ENCODE measurements at regions not wholly inside any gene's neighbourhood (a gene's known extent, or its start where the extent isn't known, plus 50 kb on each side); places are given as distances from the start of the nearest gene placed in this dataset.

DNA sequence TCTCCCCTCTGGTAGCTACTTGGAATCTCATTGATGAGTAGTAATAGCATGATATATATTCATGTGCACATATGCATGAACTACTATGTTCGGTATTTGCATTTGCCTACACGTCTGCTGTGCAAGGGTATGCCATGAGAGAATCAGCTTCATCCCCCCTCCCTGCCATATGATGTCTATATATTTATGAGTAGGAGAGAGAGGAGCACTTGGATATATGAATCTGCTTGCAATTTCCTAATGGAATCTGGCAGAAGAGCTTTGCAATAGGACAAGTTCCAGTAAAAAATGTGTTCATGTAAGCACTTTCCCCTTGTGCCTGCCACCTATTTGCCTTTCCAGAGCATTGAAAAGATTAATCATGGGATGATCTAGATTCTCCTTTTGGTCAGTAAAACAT is 76.2 kb upstream of the BACH2 start (continued):
- TF ChIP-seq MXI1 (IDR thresholded peaks at IDR 0.05; ENCODE audit: low read depth, low read length) = no peak
- TF ChIP-seq, protein P1, sequence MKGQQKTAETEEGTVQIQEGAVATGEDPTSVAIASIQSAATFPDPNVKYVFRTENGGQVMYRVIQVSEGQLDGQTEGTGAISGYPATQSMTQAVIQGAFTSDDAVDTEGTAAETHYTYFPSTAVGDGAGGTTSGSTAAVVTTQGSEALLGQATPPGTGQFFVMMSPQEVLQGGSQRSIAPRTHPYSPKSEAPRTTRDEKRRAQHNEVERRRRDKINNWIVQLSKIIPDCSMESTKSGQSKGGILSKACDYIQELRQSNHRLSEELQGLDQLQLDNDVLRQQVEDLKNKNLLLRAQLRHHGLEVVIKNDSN (IDR thresholded peaks at IDR 0.05; ENCODE audit: borderline replicate concordance, low read depth) = no peak
- TF ChIP-seq, protein P2, sequence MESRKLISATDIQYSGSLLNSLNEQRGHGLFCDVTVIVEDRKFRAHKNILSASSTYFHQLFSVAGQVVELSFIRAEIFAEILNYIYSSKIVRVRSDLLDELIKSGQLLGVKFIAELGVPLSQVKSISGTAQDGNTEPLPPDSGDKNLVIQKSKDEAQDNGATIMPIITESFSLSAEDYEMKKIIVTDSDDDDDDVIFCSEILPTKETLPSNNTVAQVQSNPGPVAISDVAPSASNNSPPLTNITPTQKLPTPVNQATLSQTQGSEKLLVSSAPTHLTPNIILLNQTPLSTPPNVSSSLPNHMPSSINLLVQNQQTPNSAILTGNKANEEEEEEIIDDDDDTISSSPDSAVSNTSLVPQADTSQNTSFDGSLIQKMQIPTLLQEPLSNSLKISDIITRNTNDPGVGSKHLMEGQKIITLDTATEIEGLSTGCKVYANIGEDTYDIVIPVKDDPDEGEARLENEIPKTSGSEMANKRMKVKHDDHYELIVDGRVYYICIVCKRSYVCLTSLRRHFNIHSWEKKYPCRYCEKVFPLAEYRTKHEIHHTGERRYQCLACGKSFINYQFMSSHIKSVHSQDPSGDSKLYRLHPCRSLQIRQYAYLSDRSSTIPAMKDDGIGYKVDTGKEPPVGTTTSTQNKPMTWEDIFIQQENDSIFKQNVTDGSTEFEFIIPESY (IDR thresholded peaks at IDR 0.05; ENCODE audit: borderline replicate concordance, low read depth) = no peak
- TF ChIP-seq NRF1 (IDR thresholded peaks at IDR 0.05; ENCODE audit: low read depth, low read length) = no peak

DNA sequence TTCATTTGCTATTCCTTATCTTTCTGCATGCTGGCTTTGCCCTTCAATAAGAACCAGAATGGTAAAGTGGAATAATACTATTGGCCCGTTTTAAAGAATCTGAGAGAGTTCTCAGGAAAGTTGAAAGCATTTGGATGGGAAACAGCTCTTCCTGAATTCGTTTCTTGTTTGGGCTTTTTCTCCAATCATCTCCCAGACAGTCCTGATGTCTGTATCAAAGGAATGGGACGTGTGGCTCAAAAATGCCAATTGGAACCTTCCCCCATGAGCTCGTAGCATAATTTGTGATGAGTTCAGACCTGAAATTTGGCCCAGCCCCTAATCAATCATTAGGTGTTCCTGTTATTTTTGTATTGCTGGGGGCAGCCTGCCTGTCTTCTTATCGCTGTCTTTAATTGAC is 75.8 kb upstream of the BACH2 start:
- POLR2A ChIA-PET = no interaction called here
- H3K27me3 ChIP-seq (ENCODE audit: insufficient read depth) = no peaks in the 10 kb centered on the region
- no peak for DNase-seq
- TF ChIP-seq FOXJ3 (CRISPR knock-in tag; IDR thresholded peaks at IDR 0.05) (no peak), JUND (IDR thresholded peaks at IDR 0.05) (no peak), GABPA (IDR thresholded peaks at IDR 0.05; ENCODE audit: low read depth) (no peak), GATA2 (CRISPR knock-in tag; IDR thresholded peaks at IDR 0.05) (no peak), EZH2phosphoT487 (IDR thresholded peaks at IDR 0.05; ENCODE audit: borderline replicate concordance, low read depth) (no peak)
- TF ChIP-seq, protein P3, sequence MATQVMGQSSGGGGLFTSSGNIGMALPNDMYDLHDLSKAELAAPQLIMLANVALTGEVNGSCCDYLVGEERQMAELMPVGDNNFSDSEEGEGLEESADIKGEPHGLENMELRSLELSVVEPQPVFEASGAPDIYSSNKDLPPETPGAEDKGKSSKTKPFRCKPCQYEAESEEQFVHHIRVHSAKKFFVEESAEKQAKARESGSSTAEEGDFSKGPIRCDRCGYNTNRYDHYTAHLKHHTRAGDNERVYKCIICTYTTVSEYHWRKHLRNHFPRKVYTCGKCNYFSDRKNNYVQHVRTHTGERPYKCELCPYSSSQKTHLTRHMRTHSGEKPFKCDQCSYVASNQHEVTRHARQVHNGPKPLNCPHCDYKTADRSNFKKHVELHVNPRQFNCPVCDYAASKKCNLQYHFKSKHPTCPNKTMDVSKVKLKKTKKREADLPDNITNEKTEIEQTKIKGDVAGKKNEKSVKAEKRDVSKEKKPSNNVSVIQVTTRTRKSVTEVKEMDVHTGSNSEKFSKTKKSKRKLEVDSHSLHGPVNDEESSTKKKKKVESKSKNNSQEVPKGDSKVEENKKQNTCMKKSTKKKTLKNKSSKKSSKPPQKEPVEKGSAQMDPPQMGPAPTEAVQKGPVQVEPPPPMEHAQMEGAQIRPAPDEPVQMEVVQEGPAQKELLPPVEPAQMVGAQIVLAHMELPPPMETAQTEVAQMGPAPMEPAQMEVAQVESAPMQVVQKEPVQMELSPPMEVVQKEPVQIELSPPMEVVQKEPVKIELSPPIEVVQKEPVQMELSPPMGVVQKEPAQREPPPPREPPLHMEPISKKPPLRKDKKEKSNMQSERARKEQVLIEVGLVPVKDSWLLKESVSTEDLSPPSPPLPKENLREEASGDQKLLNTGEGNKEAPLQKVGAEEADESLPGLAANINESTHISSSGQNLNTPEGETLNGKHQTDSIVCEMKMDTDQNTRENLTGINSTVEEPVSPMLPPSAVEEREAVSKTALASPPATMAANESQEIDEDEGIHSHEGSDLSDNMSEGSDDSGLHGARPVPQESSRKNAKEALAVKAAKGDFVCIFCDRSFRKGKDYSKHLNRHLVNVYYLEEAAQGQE (IDR thresholded peaks at IDR 0.05; ENCODE audit: low read depth, low read length) = no peak
- no peaks in the 10 kb centered on the region for H3K36me3 ChIP-seq (replicated peaks in 1 of 2; ENCODE audit: control insufficient read depth in 1 of 2, insufficient read depth in 2 of 2, low read length in 1 of 2)
- H3K9me2 ChIP-seq = no peaks in the 10 kb centered on the region
- peaks cover 2 to 4% of the 10 kb centered on the region in 2 experiments; a peak in 3 of 4 replicates for H3K4me1 ChIP-seq (ENCODE audit: control insufficient read depth in 1 of 2, insufficient read depth in 2 of 2, low read depth in 1 of 2, low read length in 1 of 2)
- no peak overlapping the region for H3K4me2 ChIP-seq
- H3F3A ChIP-seq (replicated peaks; ENCODE audit: insufficient read depth) = peaks cover 15% of the 10 kb centered on the region
- WGBS (ENCODE audit: low lambda C conversion rate) = 83% methylated on average over 5 of the region's 5 CpGs
- H2AFZ ChIP-seq (ENCODE audit: low read depth) = no peak overlapping the region
- H3K9me3 ChIP-seq = no peaks in the 10 kb centered on the region
- CTCF ChIA-PET = interaction anchor here (2.8 kb wide), 1 partner anchor 21 kb away, joined by 11 read pairs; no protein-coding TSS in a partner anchor
- no peak overlapping the region for H3K9ac ChIP-seq
- H4K20me1 ChIP-seq (ENCODE audit: insufficient read depth) = no peaks in the 10 kb centered on the region
- H3K79me2 ChIP-seq (ENCODE audit: insufficient read depth) = no peaks in the 10 kb centered on the region
- H3K27ac ChIP-seq (ENCODE audit: low read depth in 2 of 2, low read length in 1 of 2) = no peak overlapping the region
- H3K4me3 ChIP-seq (ENCODE audit: low read depth in 2 of 2, low read length in 1 of 2) = no peak overlapping the region
